SK-N-SH treated with all-trans-retinoic acid at 6 μM for 48 hours (cell line): ENCODE measurements at regions not wholly inside any gene's neighbourhood (a gene's known extent, or its start where the extent isn't known, plus 50 kb on each side); places are given as distances from the start of the nearest gene placed in this dataset.
A peak's percentile ranks its signal among the peaks of the same experiment; 100 is the strongest.

Experiments used
- ATAC-seq: fragments of 200-7000 bp; cut with Tn5 transposase; 3 replicates; pipeline ENCODE4 v1.9.1; 2020; ENCODE audit warnings: mild to moderate bottlenecking, moderate library complexity
- BACH2 ChIP-seq: fragments of 250-450 bp; sonication (Bioruptor Pico); IDR thresholded peaks from 2 replicates; pipeline ENCODE4 v1.9.0; 2021; ENCODE audit warnings: mild to moderate bottlenecking, borderline replicate concordance
- CSDC2 ChIP-seq: fragments of 250-450 bp; sonication (Bioruptor Pico); IDR thresholded peaks from 2 replicates; pipeline ENCODE4 v1.5.0; 2020; ENCODE audit warnings: mild to moderate bottlenecking, moderate library complexity
- ISL1 ChIP-seq: fragments of 250-450 bp; sonication (Bioruptor Pico); IDR thresholded peaks from 2 replicates; pipeline ENCODE4 v2.1.2; 2022; ENCODE audit warnings: mild to moderate bottlenecking, moderate library complexity
- OSR1 ChIP-seq: fragments of 250-450 bp; sonication (Bioruptor Pico); IDR thresholded peaks from 2 replicates; pipeline ENCODE4 v1.8.0; 2022; ENCODE audit warnings: moderate library complexity, mild to moderate bottlenecking, inconsistent platforms
- PATZ1 ChIP-seq: fragments of 250-450 bp; sonication (Bioruptor Pico); IDR thresholded peaks from 2 replicates; pipeline ENCODE4 v1.8.0; 2020; ENCODE audit warnings: mild to moderate bottlenecking, moderate library complexity, borderline replicate concordance
- PPARA ChIP-seq: fragments of 250-450 bp; sonication (Bioruptor Pico); IDR thresholded peaks from 2 replicates; pipeline ENCODE4 v1.5.0; 2020; ENCODE audit warnings: mild to moderate bottlenecking, borderline replicate concordance
- RARB ChIP-seq: fragments of 250-450 bp; sonication (Bioruptor Pico); IDR thresholded peaks from 2 replicates; pipeline ENCODE4 v1.8.0; 2021; ENCODE audit warnings: mild to moderate bottlenecking, moderate library complexity
- SNAI2 ChIP-seq: fragments of 250-450 bp; sonication (Bioruptor Pico); IDR thresholded peaks from 2 replicates; pipeline ENCODE4 v1.5.0; 2020; ENCODE audit warnings: mild to moderate bottlenecking, moderate library complexity
- TCF4 ChIP-seq: fragments of 250-450 bp; sonication (Bioruptor Pico); IDR thresholded peaks from 2 replicates; pipeline ENCODE4 v1.8.0; 2021; ENCODE audit warnings: mild to moderate bottlenecking, moderate library complexity, borderline replicate concordance
- TOX ChIP-seq: fragments of 250-450 bp; sonication (Bioruptor Pico); IDR thresholded peaks from 2 replicates; pipeline ENCODE4 v1.8.0; 2021; ENCODE audit warnings: mild to moderate bottlenecking, moderate library complexity, borderline replicate concordance
- ZC3H10 ChIP-seq: fragments of 250-450 bp; sonication (Bioruptor Pico); IDR thresholded peaks from 2 replicates; pipeline ENCODE4 v1.5.1; 2021; ENCODE audit warnings: mild to moderate bottlenecking, moderate library complexity
- ZFP3 ChIP-seq: fragments of 250-450 bp; sonication (Bioruptor Pico); IDR thresholded peaks from 2 replicates; pipeline ENCODE4 v1.5.0; 2020; ENCODE audit warnings: mild to moderate bottlenecking, moderate library complexity
- ZFP30 ChIP-seq: fragments of 450-650 bp; formaldehyde crosslinking; IDR thresholded peaks from 2 replicates; pipeline ENCODE4 v1.5.0; 2022; ENCODE audit warnings: mild to moderate bottlenecking, moderate library complexity
- ZNF565 ChIP-seq: fragments of 450-650 bp; formaldehyde crosslinking; conservative IDR thresholded peaks from 2 replicates; pipeline ENCODE4 v1.5.0; 2020; ENCODE audit warnings: low read depth, mild to moderate bottlenecking, moderate library complexity
- ZNF70 ChIP-seq: fragments of 450-650 bp; formaldehyde crosslinking; IDR thresholded peaks from 2 replicates; pipeline ENCODE4 v1.5.0; 2020; ENCODE audit warnings: mild to moderate bottlenecking, moderate library complexity
- ZNF8 ChIP-seq: fragments of 450-650 bp; formaldehyde crosslinking; IDR thresholded peaks from 2 replicates; pipeline ENCODE4 v1.5.0; 2020; ENCODE audit warnings: mild to moderate bottlenecking, moderate library complexity
- TF ChIP-seq, protein P1 (sequence below): fragments of 250-450 bp; sonication (Bioruptor Pico); IDR thresholded peaks from 2 replicates; pipeline ENCODE4 v1.8.0; 2021; ENCODE audit warnings: low read depth, mild to moderate bottlenecking, moderate library complexity, borderline replicate concordance
- TF ChIP-seq, protein P2 (sequence below): fragments of 250-450 bp; sonication (Bioruptor Pico); IDR thresholded peaks from 2 replicates; pipeline ENCODE4 v1.5.1; 2020; ENCODE audit warnings: low read depth, mild to moderate bottlenecking, moderate library complexity
- TF ChIP-seq, protein P3 (sequence below): fragments of 250-450 bp; sonication (Bioruptor Pico); IDR thresholded peaks from 2 replicates; pipeline ENCODE4 v1.5.0; 2020; ENCODE audit warnings: mild to moderate bottlenecking, moderate library complexity

- TF ChIP-seq PPARA (CRISPR knock-in tag) = no peak
- no peak for TF ChIP-seq ZC3H10
- TF ChIP-seq CSDC2 (CRISPR knock-in tag) = no peak
- no peak for TF ChIP-seq ZNF70 (CRISPR knock-in tag)
Measured at GRCh38 chr12:67006610-67007009, 262.5 kb upstream of the CAND1 start (continued).

- ATAC-seq = no peak
- TF ChIP-seq RARB (CRISPR knock-in tag) (no peak), TOX (CRISPR knock-in tag) (no peak), CSDC2 (CRISPR knock-in tag) (no peak), ZC3H10 (no peak), ZFP3 (no peak), OSR1 (CRISPR knock-in tag) (no peak), ZNF70 (CRISPR knock-in tag) (no peak), ZNF8 (CRISPR knock-in tag) (no peak), PPARA (CRISPR knock-in tag) (no peak), SNAI2 (CRISPR knock-in tag) (no peak), BACH2 (CRISPR knock-in tag) (no peak), ZNF565 (CRISPR knock-in tag) (no peak)
- TF ChIP-seq, protein P1, sequence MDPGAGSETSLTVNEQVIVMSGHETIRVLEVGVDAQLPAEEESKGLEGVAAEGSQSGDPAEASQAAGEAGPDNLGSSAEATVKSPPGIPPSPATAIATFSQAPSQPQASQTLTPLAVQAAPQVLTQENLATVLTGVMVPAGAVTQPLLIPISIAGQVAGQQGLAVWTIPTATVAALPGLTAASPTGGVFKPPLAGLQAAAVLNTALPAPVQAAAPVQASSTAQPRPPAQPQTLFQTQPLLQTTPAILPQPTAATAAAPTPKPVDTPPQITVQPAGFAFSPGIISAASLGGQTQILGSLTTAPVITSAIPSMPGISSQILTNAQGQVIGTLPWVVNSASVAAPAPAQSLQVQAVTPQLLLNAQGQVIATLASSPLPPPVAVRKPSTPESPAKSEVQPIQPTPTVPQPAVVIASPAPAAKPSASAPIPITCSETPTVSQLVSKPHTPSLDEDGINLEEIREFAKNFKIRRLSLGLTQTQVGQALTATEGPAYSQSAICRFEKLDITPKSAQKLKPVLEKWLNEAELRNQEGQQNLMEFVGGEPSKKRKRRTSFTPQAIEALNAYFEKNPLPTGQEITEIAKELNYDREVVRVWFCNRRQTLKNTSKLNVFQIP = no peak
Measured at GRCh38 chr12:67014642-67015041, 254.5 kb upstream of the CAND1 start.

DNA sequence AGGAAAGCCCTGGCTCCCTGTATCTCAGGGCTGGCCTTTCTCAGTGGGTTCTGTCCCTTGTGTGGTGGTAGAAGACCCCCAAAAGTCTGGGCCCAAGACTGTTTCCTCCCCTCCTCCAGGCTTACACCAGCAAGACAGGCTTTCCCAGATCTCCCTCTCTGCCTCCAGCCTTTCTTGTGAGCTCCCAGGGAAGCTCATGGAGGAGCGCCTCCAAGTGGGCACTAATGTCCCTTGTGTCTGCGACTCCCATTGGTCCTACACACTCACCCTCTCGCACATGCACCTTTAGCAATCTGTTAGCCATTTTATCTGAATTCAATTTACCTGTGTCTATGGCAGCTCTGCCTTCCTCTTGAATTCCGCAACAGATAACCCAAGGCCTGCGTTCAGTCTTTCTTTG lies 251.1 kb upstream of the CAND1 start:
- no peak for ATAC-seq
- TF ChIP-seq TOX (CRISPR knock-in tag) (no peak), ISL1 (CRISPR knock-in tag) (no peak), OSR1 (CRISPR knock-in tag) (no peak), ZFP30 (CRISPR knock-in tag) (no peak)

DNA sequence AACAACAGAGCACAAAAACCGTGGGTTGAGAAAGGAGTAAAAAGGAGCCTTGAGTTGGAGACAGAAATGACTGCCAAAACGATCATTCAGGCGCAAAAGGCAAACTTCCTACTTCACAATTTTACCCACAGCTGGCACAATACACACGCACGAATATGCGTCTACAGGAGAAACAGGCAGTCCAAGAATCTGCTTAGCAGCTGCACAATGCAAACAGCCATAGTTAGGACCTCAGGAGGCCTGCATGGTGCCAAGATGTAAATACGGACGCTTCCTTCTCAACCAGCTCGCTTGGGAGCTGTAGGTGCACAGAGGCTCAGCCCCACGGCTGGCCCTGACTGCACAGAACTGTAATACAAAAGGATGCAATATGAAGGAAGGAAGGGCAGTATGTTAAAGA lies 250.1 kb upstream of the CAND1 start:
- no peak for ATAC-seq
- TF ChIP-seq ZNF70 (CRISPR knock-in tag) = no peak
- no peak for TF ChIP-seq ISL1 (CRISPR knock-in tag)
- no peak for TF ChIP-seq PPARA (CRISPR knock-in tag)

- TF ChIP-seq TCF4 (CRISPR knock-in tag) = no peak
- TF ChIP-seq PPARA (CRISPR knock-in tag) = no peak
- no peak for TF ChIP-seq ZFP3
- TF ChIP-seq, protein P1 = no peak
- TF ChIP-seq, protein P2, sequence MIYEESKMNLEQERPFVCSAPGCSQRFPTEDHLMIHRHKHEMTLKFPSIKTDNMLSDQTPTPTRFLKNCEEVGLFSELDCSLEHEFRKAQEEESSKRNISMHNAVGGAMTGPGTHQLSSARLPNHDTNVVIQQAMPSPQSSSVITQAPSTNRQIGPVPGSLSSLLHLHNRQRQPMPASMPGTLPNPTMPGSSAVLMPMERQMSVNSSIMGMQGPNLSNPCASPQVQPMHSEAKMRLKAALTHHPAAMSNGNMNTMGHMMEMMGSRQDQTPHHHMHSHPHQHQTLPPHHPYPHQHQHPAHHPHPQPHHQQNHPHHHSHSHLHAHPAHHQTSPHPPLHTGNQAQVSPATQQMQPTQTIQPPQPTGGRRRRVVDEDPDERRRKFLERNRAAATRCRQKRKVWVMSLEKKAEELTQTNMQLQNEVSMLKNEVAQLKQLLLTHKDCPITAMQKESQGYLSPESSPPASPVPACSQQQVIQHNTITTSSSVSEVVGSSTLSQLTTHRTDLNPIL = no peak
- TF ChIP-seq ZNF70 (CRISPR knock-in tag) = no peak
- TF ChIP-seq ZFP30 (CRISPR knock-in tag) = no peak
- TF ChIP-seq PATZ1 = no peak
- TF ChIP-seq SNAI2 (CRISPR knock-in tag) = no peak
- TF ChIP-seq, protein P3, sequence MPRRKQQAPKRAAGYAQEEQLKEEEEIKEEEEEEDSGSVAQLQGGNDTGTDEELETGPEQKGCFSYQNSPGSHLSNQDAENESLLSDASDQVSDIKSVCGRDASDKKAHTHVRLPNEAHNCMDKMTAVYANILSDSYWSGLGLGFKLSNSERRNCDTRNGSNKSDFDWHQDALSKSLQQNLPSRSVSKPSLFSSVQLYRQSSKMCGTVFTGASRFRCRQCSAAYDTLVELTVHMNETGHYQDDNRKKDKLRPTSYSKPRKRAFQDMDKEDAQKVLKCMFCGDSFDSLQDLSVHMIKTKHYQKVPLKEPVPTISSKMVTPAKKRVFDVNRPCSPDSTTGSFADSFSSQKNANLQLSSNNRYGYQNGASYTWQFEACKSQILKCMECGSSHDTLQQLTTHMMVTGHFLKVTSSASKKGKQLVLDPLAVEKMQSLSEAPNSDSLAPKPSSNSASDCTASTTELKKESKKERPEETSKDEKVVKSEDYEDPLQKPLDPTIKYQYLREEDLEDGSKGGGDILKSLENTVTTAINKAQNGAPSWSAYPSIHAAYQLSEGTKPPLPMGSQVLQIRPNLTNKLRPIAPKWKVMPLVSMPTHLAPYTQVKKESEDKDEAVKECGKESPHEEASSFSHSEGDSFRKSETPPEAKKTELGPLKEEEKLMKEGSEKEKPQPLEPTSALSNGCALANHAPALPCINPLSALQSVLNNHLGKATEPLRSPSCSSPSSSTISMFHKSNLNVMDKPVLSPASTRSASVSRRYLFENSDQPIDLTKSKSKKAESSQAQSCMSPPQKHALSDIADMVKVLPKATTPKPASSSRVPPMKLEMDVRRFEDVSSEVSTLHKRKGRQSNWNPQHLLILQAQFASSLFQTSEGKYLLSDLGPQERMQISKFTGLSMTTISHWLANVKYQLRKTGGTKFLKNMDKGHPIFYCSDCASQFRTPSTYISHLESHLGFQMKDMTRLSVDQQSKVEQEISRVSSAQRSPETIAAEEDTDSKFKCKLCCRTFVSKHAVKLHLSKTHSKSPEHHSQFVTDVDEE (CRISPR knock-in tag) = no peak
- TF ChIP-seq OSR1 (CRISPR knock-in tag) = no peak
- ATAC-seq = peak; percentile 73
Measured at GRCh38 chr12:67025543-67026114, 243.5 kb upstream of the CAND1 start.
